Liver (tissue), 8 donors: ENCODE measurements at regions not wholly inside any gene's neighbourhood (a gene's known extent, or its start where the extent isn't known, plus 50 kb on each side); places are given as distances from the start of the nearest gene placed in this dataset.

Source experiments
- DNase-seq: peaks from one replicate; pipeline ENCODE4 v3.0.0-alpha.2; 2017; ENCODE audit warnings: low spot score
- H3K27ac ChIP-seq, 2 donors: one replicate each; pipeline ENCODE4 v1.7.0; 2013; ENCODE audit warnings: inconsistent platforms in 2 of 2, low read length in 2 of 2, control low read depth in 1 of 2, low read depth in 1 of 2, mild to moderate bottlenecking in 1 of 2
- H3K27me3 ChIP-seq, 4 donors: one replicate each; pipeline versions ENCODE4 v1.6.1 to v1.7.0; 2013; ENCODE audit warnings: low read length in 3 of 4, inconsistent platforms in 1 of 4, mild to moderate bottlenecking in 1 of 4, moderate library complexity in 1 of 4; ENCODE audit not compliant: control insufficient read depth in 4 of 4, insufficient read depth in 4 of 4
- H3K36me3 ChIP-seq, 4 donors: one replicate each; pipeline versions ENCODE4 v1.6.1 to v1.7.0; 2013; ENCODE audit warnings: low read length in 3 of 4, mild to moderate bottlenecking in 3 of 4, low read depth in 1 of 4, moderate library complexity in 1 of 4; ENCODE audit not compliant: control insufficient read depth in 4 of 4, insufficient read depth in 3 of 4
- H3K4me1 ChIP-seq, 4 donors: one replicate each; pipeline versions ENCODE4 v1.6.1 to v1.7.0; 2013; ENCODE audit warnings: low read length in 3 of 4, mild to moderate bottlenecking in 3 of 4, moderate library complexity in 1 of 4; ENCODE audit not compliant: control insufficient read depth in 4 of 4, insufficient read depth in 4 of 4
- H3K4me3 ChIP-seq, 3 donors: one replicate each; pipeline versions ENCODE4 v1.6.1 to v1.7.0; 2013; ENCODE audit warnings: low read length in 3 of 3, control low read depth in 1 of 3, low read depth in 1 of 3, mild to moderate bottlenecking in 1 of 3
- H3K9ac ChIP-seq, 2 donors: one replicate each; pipeline ENCODE4 v1.7.0; 2013; ENCODE audit warnings: low read length in 2 of 2, mild to moderate bottlenecking in 2 of 2, moderate library complexity in 2 of 2, control low read depth in 1 of 2, low read depth in 1 of 2
- H3K9me3 ChIP-seq, 4 donors: one replicate each; pipeline versions ENCODE4 v1.6.1 to v1.7.0; 2013; ENCODE audit warnings: low read length in 3 of 4; ENCODE audit not compliant: control insufficient read depth in 4 of 4
- ATF3 ChIP-seq: IDR thresholded peaks from 2 replicates; pipeline ENCODE4 v1.6.1; 2016; ENCODE audit warnings: antibody characterized with exemption
- CTCF ChIP-seq: fragments of 150-350 bp; IDR thresholded peaks from 2 replicates; pipeline ENCODE4 v1.5.1; 2017; ENCODE audit warnings: improper control_type of control experiment, low read depth, low read length; ENCODE audit not compliant: missing input control
- EGR1 ChIP-seq, 2 donors: IDR thresholded peaks; 2 replicates each; pipeline ENCODE4 v1.6.1; 2016 to 2018; ENCODE audit warnings: antibody characterized with exemption in 2 of 2, low read depth in 2 of 2
- FOXA1 ChIP-seq: IDR thresholded peaks from 2 replicates; pipeline ENCODE4 v1.6.1; 2016; ENCODE audit warnings: antibody characterized with exemption
- FOXA2 ChIP-seq: IDR thresholded peaks from 2 replicates; pipeline ENCODE4 v1.6.1; 2016; ENCODE audit warnings: antibody characterized with exemption
- GABPA ChIP-seq, 2 donors: IDR thresholded peaks in 1 of 2; conservative IDR thresholded peaks in 1 of 2; 2 replicates each; pipeline ENCODE4 v1.6.1; 2016; ENCODE audit warnings: antibody characterized with exemption in 2 of 2, mild to moderate bottlenecking in 1 of 2, moderate library complexity in 1 of 2
- HNF4A ChIP-seq, 2 donors: conservative IDR thresholded peaks; 2 replicates each; pipeline ENCODE4 v1.6.1; 2016; ENCODE audit warnings: antibody characterized with exemption in 2 of 2, mild to moderate bottlenecking in 2 of 2
- HNF4G ChIP-seq: IDR thresholded peaks from 2 replicates; pipeline ENCODE4 v1.6.1; 2016; ENCODE audit warnings: antibody characterized with exemption
- MAX ChIP-seq: IDR thresholded peaks from 2 replicates; pipeline ENCODE4 v1.6.1; 2016; ENCODE audit warnings: antibody characterized with exemption
- RAD21 ChIP-seq, 2 donors: IDR thresholded peaks; 2 replicates each; pipeline ENCODE4 v1.6.1; 2016; ENCODE audit warnings: antibody characterized with exemption in 2 of 2, mild to moderate bottlenecking in 2 of 2
- REST ChIP-seq: IDR thresholded peaks from 2 replicates; pipeline ENCODE4 v1.6.1; 2016; ENCODE audit warnings: antibody characterized with exemption, mild to moderate bottlenecking
- RXRA ChIP-seq, 2 donors: IDR thresholded peaks; 2 replicates each; pipeline ENCODE4 v1.6.1; 2017 to 2018; ENCODE audit warnings: antibody characterized with exemption in 2 of 2, mild to moderate bottlenecking in 1 of 2
- SP1 ChIP-seq: IDR thresholded peaks from 2 replicates; pipeline ENCODE4 v1.6.1; 2018; ENCODE audit warnings: antibody characterized with exemption, mild to moderate bottlenecking
- TAF1 ChIP-seq: conservative IDR thresholded peaks from 2 replicates; pipeline ENCODE4 v1.6.1; 2016; ENCODE audit warnings: antibody characterized with exemption, mild to moderate bottlenecking
- YY1 ChIP-seq: IDR thresholded peaks from 2 replicates; pipeline ENCODE4 v1.6.1; 2016; ENCODE audit warnings: antibody characterized with exemption, mild to moderate bottlenecking
- ZBTB33 ChIP-seq: IDR thresholded peaks from 2 replicates; pipeline ENCODE4 v1.6.1; 2016; ENCODE audit warnings: antibody characterized with exemption
- whole genome bisulfite sequencing: extraction: QIAGEN DNeasy Blood & Tissue Kit; methylation state at CpG from one replicate; pipeline ENCODE4 v1.1.7; 2013; 5-methylcytosine and 5-hydroxymethylcytosine counted together
- donor health status: healthy.
- donor health status: healthy.
- donor health status: healthy.
- donor health status: healthy.
- donor health status: healthy.

GRCh38 chr16:75899163-75899562 lies 172.9 kb upstream of the CPHXL start:
- Histone ChIP-seq H3K27ac (no peak overlapping the region), H3K4me1 (no peaks in the 10 kb centered on the region), H3K9ac (no peak overlapping the region), H3K9me3 (no peaks in the 10 kb centered on the region), H3K27me3 (no peaks in the 10 kb centered on the region), H3K36me3 (no peaks in the 10 kb centered on the region), H3K4me3 (no peak overlapping the region)
- no peak for TF ChIP-seq TAF1
- no peak for TF ChIP-seq YY1
- TF ChIP-seq SP1, result no peak
- TF ChIP-seq ATF3, result no peak
- no peak for TF ChIP-seq HNF4G
- no peak for TF ChIP-seq FOXA2
- TF ChIP-seq ZBTB33, result no peak
- no peak for TF ChIP-seq GABPA (IDR thresholded peaks at IDR 0.05 in 1 of 2, conservative IDR thresholded peaks at IDR 0.05 in 1 of 2)
- no peak for TF ChIP-seq RAD21 (IDR thresholded peaks at IDR 0.05)
- TF ChIP-seq FOXA1, result no peak
- 24% methylated on average over 3 of the region's 3 CpGs for WGBS
- no peak for DNase-seq

- 76% methylated on average over 10 of the region's 10 CpGs for WGBS
- Histone ChIP-seq H3K9me3 (no peaks in the 10 kb centered on the region), H3K27ac (no peak overlapping the region), H3K27me3 (no peaks in the 10 kb centered on the region), H3K4me1 (no peaks in the 10 kb centered on the region), H3K4me3 (no peak overlapping the region), H3K36me3 (no peaks in the 10 kb centered on the region), H3K9ac (no peak overlapping the region)
- no peak for DNase-seq
- TF ChIP-seq CTCF (no peak), HNF4A (conservative IDR thresholded peaks at IDR 0.05) (no peak), RAD21 (IDR thresholded peaks at IDR 0.05) (no peak), ZBTB33 (no peak), FOXA1 (no peak), TAF1 (no peak), YY1 (no peak), RXRA (IDR thresholded peaks at IDR 0.05) (no peak), REST (no peak), HNF4G (no peak), MAX (no peak), EGR1 (IDR thresholded peaks at IDR 0.05; ENCODE audit: low read depth in 2 of 2) (no peak)
Observed at GRCh38 chr16:75908331-75909117, 182.2 kb upstream of the CPHXL start.
